ENCODE measurements at regions not wholly inside any gene's neighbourhood (a gene's known extent, or its start where the extent isn't known, plus 50 kb on each side); places are given as distances from the start of the nearest gene placed in this dataset.

- H3K27ac ChIP-seq (ENCODE audit: low read length) = no peak overlapping the region
- no TSS peak for BruUV-seq (replicated peaks)
- H3K27me3 ChIP-seq (ENCODE audit: low read length) = no peaks in the 10 kb centered on the region
- ChIA-PET POLR2A (ENCODE audit: unreplicated experiment) (no interaction called here), CTCF (no interaction called here)
- H2AFZ ChIP-seq (ENCODE audit: low read length) = no peak overlapping the region
- no peaks in the 10 kb centered on the region for H3K36me3 ChIP-seq (ENCODE audit: low read depth, low read length)
- no peaks in the 10 kb centered on the region for H3K9me3 ChIP-seq (ENCODE audit: low read length)
- H3F3A ChIP-seq (ENCODE audit: low read length, unreplicated experiment) = no peaks in the 10 kb centered on the region
- H3K79me2 ChIP-seq (ENCODE audit: low read length) = no peaks in the 10 kb centered on the region
- H4K20me1 ChIP-seq (ENCODE audit: low read length) = no peaks in the 10 kb centered on the region
- ATAC-seq (no peak), DNase-seq (no peak)
- H3K9me2 ChIP-seq (replicated peaks; ENCODE audit: low read length) = no peaks in the 10 kb centered on the region
- H3K9ac ChIP-seq (ENCODE audit: low read length) = no peak overlapping the region
- intact Hi-C loops (cut with micrococcal nuclease) = no loop called here
- TF ChIP-seq CTCF (conservative IDR thresholded peaks at IDR 0.05; ENCODE audit: low read depth, low read length) (no peak), EZH2phosphoT487 (IDR thresholded peaks at IDR 0.05; ENCODE audit: borderline replicate concordance, low read length) (no peak), EZH2 (IDR thresholded peaks at IDR 0.05; ENCODE audit: low read length, unreplicated experiment) (no peak)
- no peaks in the 10 kb centered on the region for H3K4me1 ChIP-seq (ENCODE audit: insufficient read depth, low read length)
- no peak overlapping the region for H3K4me2 ChIP-seq (ENCODE audit: low read length)
- H3K4me3 ChIP-seq (ENCODE audit: low read length) = no peak overlapping the region
Observed at GRCh38 chrX:109312757-109313156, 169.1 kb downstream of the GUCY2F start.

DNA sequence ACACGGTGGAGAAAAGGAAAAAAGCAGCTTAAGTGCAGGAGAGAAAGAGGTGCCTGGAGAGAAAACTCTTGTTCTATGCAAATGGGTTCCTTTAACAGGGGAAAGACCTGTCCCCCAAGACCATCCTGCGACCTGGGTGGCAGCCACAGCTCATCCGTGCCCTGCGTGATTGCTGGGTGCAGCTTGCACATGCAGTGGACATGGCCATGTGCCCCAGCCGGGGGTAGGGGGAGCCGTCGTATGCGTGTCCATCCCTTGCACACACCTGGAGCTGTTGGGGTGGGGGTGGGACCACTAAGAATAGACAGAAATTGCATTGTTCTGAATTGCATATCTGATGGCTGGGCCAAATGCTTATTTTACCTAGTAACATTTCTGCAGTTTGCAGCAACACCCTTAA, 171.9 kb downstream of the GUCY2F start:
- H3K4me2 ChIP-seq (ENCODE audit: low read length) = no peak overlapping the region
- no peaks in the 10 kb centered on the region for H3K79me2 ChIP-seq (ENCODE audit: low read length)
- no peaks in the 10 kb centered on the region for H3K9me3 ChIP-seq (ENCODE audit: low read length)
- no peaks in the 10 kb centered on the region for H3F3A ChIP-seq (ENCODE audit: low read length, unreplicated experiment)
- POLR2A ChIA-PET (ENCODE audit: unreplicated experiment) = no interaction called here
- ATAC-seq = no peak
- intact Hi-C loops (cut with micrococcal nuclease) = no loop called here
- H3K9ac ChIP-seq (ENCODE audit: low read length) = no peak overlapping the region
- H3K4me3 ChIP-seq (ENCODE audit: low read length) = no peak overlapping the region
- DNase-seq = no peak
- no peaks in the 10 kb centered on the region for H3K27me3 ChIP-seq (ENCODE audit: low read length)
- TF ChIP-seq EZH2phosphoT487 (IDR thresholded peaks at IDR 0.05; ENCODE audit: borderline replicate concordance, low read length) (no peak), CTCF (conservative IDR thresholded peaks at IDR 0.05; ENCODE audit: low read depth, low read length) (no peak), EZH2 (IDR thresholded peaks at IDR 0.05; ENCODE audit: low read length, unreplicated experiment) (no peak)
- H3K9me2 ChIP-seq (replicated peaks; ENCODE audit: low read length) = no peaks in the 10 kb centered on the region
- CTCF ChIA-PET = no interaction called here
- no peaks in the 10 kb centered on the region for H4K20me1 ChIP-seq (ENCODE audit: low read length)
- no peak overlapping the region for H2AFZ ChIP-seq (ENCODE audit: low read length)
- H3K4me1 ChIP-seq (ENCODE audit: insufficient read depth, low read length) = no peaks in the 10 kb centered on the region
- no peaks in the 10 kb centered on the region for H3K36me3 ChIP-seq (ENCODE audit: low read depth, low read length)
- no TSS peak for BruUV-seq (replicated peaks)
- H3K27ac ChIP-seq (ENCODE audit: low read length) = no peak overlapping the region

DNA sequence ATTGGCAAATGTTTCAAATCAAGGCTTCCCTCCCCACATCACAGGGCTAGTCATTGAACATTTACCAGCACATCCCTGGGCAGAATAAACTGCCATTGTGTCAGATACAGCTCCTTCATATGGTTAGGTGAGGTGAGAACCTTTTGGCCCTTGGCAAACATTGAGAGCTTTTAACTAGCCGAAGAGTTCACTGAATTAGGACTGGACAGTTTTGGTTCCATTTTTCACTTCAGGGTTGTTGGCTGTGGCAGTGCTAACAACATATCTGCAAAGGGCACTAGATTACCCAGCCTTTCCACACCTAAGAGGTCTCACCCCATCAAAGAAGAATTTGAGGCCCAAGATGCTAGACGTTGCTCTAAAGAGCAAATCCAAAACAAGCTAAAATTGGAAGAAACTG, 180.7 kb downstream of the GUCY2F start:
- TF ChIP-seq EZH2phosphoT487 (IDR thresholded peaks at IDR 0.05; ENCODE audit: borderline replicate concordance, low read length) (no peak), EZH2 (IDR thresholded peaks at IDR 0.05; ENCODE audit: low read length, unreplicated experiment) (no peak), CTCF (conservative IDR thresholded peaks at IDR 0.05; ENCODE audit: low read depth, low read length) (no peak)
- H3K4me2 ChIP-seq (ENCODE audit: low read length) = no peak overlapping the region
- BruUV-seq (replicated peaks) = no TSS peak
- ATAC-seq = no peak
- H3K79me2 ChIP-seq (ENCODE audit: low read length) = no peaks in the 10 kb centered on the region
- H3K4me3 ChIP-seq (ENCODE audit: low read length) = no peak overlapping the region
- no peak overlapping the region for H3K27ac ChIP-seq (ENCODE audit: low read length)
- no peak overlapping the region for H2AFZ ChIP-seq (ENCODE audit: low read length)
- no peaks in the 10 kb centered on the region for H4K20me1 ChIP-seq (ENCODE audit: low read length)
- H3F3A ChIP-seq (ENCODE audit: low read length, unreplicated experiment) = no peaks in the 10 kb centered on the region
- no peaks in the 10 kb centered on the region for H3K9me3 ChIP-seq (ENCODE audit: low read length)
- POLR2A ChIA-PET (ENCODE audit: unreplicated experiment) = no interaction called here
- CTCF ChIA-PET = interaction anchor here (0.8 kb wide), 1 partner anchor 61 kb away, joined by 4 read pairs; no protein-coding TSS in a partner anchor
- no peaks in the 10 kb centered on the region for H3K4me1 ChIP-seq (ENCODE audit: insufficient read depth, low read length)
- no peak for DNase-seq
- no peaks in the 10 kb centered on the region for H3K9me2 ChIP-seq (replicated peaks; ENCODE audit: low read length)
- no peaks in the 10 kb centered on the region for H3K27me3 ChIP-seq (ENCODE audit: low read length)
- no peak overlapping the region for H3K9ac ChIP-seq (ENCODE audit: low read length)
- intact Hi-C loops (cut with micrococcal nuclease) = no loop called here
- H3K36me3 ChIP-seq (ENCODE audit: low read depth, low read length) = no peaks in the 10 kb centered on the region
